GM12874 (cell line): ENCODE measurements at regions not wholly inside any gene's neighbourhood (a gene's known extent, or its start where the extent isn't known, plus 50 kb on each side); places are given as distances from the start of the nearest gene placed in this dataset.

Experiments used
- CTCF ChIP-seq: IDR thresholded peaks from 2 replicates; pipeline ENCODE4 v1.5.1; 2011; ENCODE audit warnings: low read depth, mild to moderate bottlenecking, control low read depth, low read length, moderate library complexity; ENCODE audit not compliant: insufficient read depth

DNA sequence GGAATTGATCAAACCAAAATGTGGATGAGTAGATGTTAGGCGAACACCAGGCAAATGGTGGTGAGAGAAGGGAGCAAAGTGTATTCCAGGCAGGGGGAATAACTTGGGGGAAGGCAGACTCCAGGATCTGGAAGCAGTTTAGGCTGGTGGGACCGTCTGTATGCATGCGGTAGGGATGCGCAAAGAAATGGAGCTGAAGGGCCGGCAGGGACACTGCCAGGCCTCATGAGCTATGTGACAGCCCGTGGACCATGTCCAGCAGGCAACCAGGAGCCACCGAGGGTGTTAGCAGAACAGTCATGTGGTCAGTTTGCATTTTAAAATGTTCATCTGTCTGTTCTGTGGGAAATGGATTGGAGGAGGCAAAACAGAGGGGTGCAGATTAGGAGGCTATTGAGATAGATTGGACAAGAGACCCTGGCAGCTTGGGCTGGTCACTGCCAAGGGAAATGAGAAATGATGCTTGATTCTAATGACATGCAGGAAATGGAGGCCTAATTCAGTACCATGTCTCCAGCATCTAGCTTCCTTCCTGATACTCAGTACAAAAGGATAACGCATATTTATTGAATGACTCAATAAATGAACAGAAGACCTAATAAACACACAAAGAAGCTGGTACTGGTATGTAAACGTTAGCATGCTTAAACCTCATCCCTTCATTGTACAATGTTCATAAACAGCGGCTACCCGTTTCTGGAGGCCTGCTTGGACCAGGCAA, 412.4 kb downstream of the BUD13 start:
- no peak for TF ChIP-seq CTCF

DNA sequence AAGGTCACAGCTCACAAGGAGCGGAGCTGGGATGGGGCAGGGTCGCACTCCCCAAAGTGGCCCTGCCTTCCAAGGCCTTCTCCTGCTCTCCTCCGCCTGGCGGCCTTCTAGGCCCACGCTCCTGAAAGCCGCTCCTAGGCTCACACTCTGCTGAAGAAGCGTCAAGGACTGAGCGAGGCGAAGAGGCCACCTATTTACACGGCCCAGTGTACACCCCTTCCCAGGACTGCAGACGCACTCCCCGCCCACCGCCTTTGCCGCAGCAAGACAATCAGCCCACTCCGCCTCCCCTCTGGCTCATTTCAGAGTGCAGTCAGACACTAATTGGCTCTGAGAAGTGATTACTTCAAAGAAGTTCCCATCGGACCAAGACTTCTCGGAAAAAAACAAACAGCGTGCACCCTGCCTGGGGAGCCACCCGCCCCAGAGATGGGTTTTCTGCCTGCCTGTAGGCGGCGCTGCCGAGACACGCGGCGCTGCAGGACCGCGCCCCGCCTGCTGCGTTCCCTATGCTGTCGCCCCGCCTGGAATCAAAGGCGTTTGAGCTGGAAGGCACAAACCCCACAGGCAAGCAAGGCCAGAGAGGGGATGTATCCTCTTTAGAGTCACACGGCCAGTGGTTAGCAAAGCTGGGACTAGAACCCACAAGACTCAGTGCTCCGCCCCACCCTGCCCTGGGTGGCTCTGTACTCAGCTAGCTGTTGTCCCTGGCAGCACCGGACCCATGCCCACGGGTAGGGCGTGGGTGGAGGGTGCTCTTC, 414.8 kb downstream of the BUD13 start:
- TF ChIP-seq CTCF, result peak; percentile 65

DNA sequence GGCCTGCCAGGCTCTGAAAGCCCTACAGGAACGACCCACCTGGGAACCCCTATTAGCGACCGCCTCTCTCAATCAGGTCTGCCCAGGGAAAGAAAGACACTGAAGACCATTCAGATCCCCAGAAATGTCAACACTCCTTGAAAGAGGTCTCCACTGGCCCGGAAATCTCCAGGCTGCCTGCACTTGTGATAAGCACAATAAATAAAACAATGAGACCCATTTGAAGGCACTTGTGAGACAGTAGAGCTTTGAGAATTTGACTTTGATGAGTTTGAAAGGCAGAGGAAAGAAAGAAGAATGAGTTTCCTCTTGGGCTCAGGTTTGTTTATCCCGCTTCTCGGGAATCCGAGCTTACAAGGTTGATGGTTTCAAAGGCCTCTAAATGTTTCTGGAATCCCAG, 416.3 kb downstream of the BUD13 start:
- TF ChIP-seq CTCF, result no peak

GRCh38 chr11:116355104-116355503, 417.7 kb downstream of the BUD13 start:
- no peak for TF ChIP-seq CTCF

GRCh38 chr11:116353589-116353988, 419.2 kb downstream of the BUD13 start:
- TF ChIP-seq CTCF, result no peak

GRCh38 chr11:116352881-116353280, 419.9 kb downstream of the BUD13 start:
- TF ChIP-seq CTCF, result no peak

DNA sequence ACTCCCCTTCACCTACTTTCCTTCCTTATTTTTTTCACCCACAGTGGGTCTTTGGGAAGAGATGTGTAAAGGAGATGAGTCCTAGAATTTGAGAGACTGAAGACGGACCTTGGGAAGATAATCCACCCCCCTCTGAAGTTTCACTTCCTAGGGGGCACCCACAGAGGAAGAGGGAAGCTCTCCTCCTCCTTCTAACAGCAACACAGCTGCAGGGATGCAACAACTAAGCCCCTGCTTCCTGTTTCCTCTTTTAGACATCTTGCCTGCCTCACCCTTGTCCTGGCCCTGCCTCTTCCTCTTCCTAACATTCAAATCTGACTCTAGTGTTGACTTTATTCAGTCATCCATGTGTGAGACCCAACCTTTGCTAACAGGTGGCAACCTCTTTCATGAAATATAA, 424.6 kb downstream of the BUD13 start:
- no peak for TF ChIP-seq CTCF
